Neural crest cell (in vitro differentiated cells): ENCODE measurements at regions not wholly inside any gene's neighbourhood (a gene's known extent, or its start where the extent isn't known, plus 50 kb on each side); places are given as distances from the start of the nearest gene placed in this dataset.

Experiments used
- DNase-seq: peaks from one replicate; pipeline ENCODE4 v3.0.0; 2021; ENCODE audit warnings: low read depth, mixed read lengths, low spot score
- H3K27ac Mint-ChIP-seq: one replicate; pipeline ENCODE4 v1.8.0; 2021; ENCODE audit warnings: mild to moderate bottlenecking, mixed read lengths; ENCODE audit not compliant: unreplicated experiment
- H3K27me3 Mint-ChIP-seq: 2 replicates; pipeline ENCODE4 v1.8.0; 2021; ENCODE audit warnings: low read depth, mild to moderate bottlenecking, mixed read lengths
- H3K36me3 Mint-ChIP-seq: 2 replicates; pipeline ENCODE4 v1.8.0; 2021; ENCODE audit warnings: low read depth, mild to moderate bottlenecking, mixed read lengths
- H3K4me1 Mint-ChIP-seq: 2 replicates; pipeline ENCODE4 v1.8.0; 2021; ENCODE audit warnings: mixed read lengths
- H3K4me3 Mint-ChIP-seq: one replicate; pipeline ENCODE4 v1.8.0; 2021; ENCODE audit warnings: mild to moderate bottlenecking, mixed read lengths
- H3K9me3 Mint-ChIP-seq: 2 replicates; pipeline ENCODE4 v1.8.0; 2021; ENCODE audit warnings: mixed read lengths
- CTCF ChIP-seq: fragments of 200-600 bp; sonication (generic); conservative IDR thresholded peaks from 2 replicates; pipeline ENCODE4 v1.5.0; 2021; ENCODE audit warnings: antibody characterized with exemption, mild to moderate bottlenecking

GRCh38 chr6:149179431-149179830 lies 138.1 kb upstream of the TAB2 start:
- H3K4me3 Mint-ChIP-seq: no peak overlapping the region
- H3K27ac Mint-ChIP-seq: no peak overlapping the region
- no peaks in the 10 kb centered on the region for H3K9me3 Mint-ChIP-seq
- no peak for TF ChIP-seq CTCF
- H3K36me3 Mint-ChIP-seq: peaks cover under 1% of the 10 kb centered on the region
- DNase-seq: no peak
- no peaks in the 10 kb centered on the region for H3K27me3 Mint-ChIP-seq
- H3K4me1 Mint-ChIP-seq: peaks cover 6% of the 10 kb centered on the region

GRCh38 chr6:149181304-149181703 lies 136.2 kb upstream of the TAB2 start:
- no peak overlapping the region for H3K27ac Mint-ChIP-seq
- no peaks in the 10 kb centered on the region for H3K27me3 Mint-ChIP-seq
- H3K36me3 Mint-ChIP-seq: peaks cover 2% of the 10 kb centered on the region
- no peak overlapping the region for H3K4me3 Mint-ChIP-seq
- TF ChIP-seq CTCF: no peak
- DNase-seq: no peak
- H3K4me1 Mint-ChIP-seq: peaks cover 6% of the 10 kb centered on the region
- H3K9me3 Mint-ChIP-seq: peaks cover 7% of the 10 kb centered on the region

GRCh38 chr6:149182262-149182661 lies 135.2 kb upstream of the TAB2 start:
- DNase-seq: no peak
- no peaks in the 10 kb centered on the region for H3K27me3 Mint-ChIP-seq
- no peak for TF ChIP-seq CTCF
- no peak overlapping the region for H3K4me3 Mint-ChIP-seq
- H3K36me3 Mint-ChIP-seq: peaks cover 2% of the 10 kb centered on the region
- H3K9me3 Mint-ChIP-seq: peaks cover 7% of the 10 kb centered on the region
- no peak overlapping the region for H3K27ac Mint-ChIP-seq
- H3K4me1 Mint-ChIP-seq: peaks cover under 1% of the 10 kb centered on the region

- Mint-ChIP-seq H3K9me3 (peaks cover 18% of the 10 kb centered on the region), H3K27ac (no peak overlapping the region)
- no peak for DNase-seq
Observed at GRCh38 chr6:149184523-149184922, 133.0 kb upstream of the TAB2 start.

GRCh38 chr6:149185799-149186357 lies 131.6 kb upstream of the TAB2 start:
- DNase-seq: no peak
- Mint-ChIP-seq H3K36me3 (peaks cover 5% of the 10 kb centered on the region), H3K27me3 (no peaks in the 10 kb centered on the region), H3K27ac (no peak overlapping the region), H3K4me1 (no peaks in the 10 kb centered on the region), H3K4me3 (no peak overlapping the region), H3K9me3 (peaks cover 20% of the 10 kb centered on the region)
- no peak for TF ChIP-seq CTCF

More at GRCh38 chr6:149184523-149184922, 133.0 kb upstream of the TAB2 start:
- no peaks in the 10 kb centered on the region for H3K27me3 Mint-ChIP-seq
- no peak overlapping the region for H3K4me3 Mint-ChIP-seq
- no peak for TF ChIP-seq CTCF
- no peaks in the 10 kb centered on the region for H3K4me1 Mint-ChIP-seq
- H3K36me3 Mint-ChIP-seq: peaks cover 5% of the 10 kb centered on the region
